ENCODE measurements at regions not wholly inside any gene's neighbourhood (a gene's known extent, or its start where the extent isn't known, plus 50 kb on each side); places are given as distances from the start of the nearest gene placed in this dataset.

- TF ChIP-seq POLR2AphosphoS5 (IDR thresholded peaks at IDR 0.05) (no peak), CTCF (IDR thresholded peaks at IDR 0.05 in 8 of 11, conservative IDR thresholded peaks at IDR 0.05 in 3 of 11) (no peak), POLR2A (IDR thresholded peaks at IDR 0.05) (no peak)
Measured at GRCh38 chr7:156095908-156096539, 283.8 kb upstream of the SHH start.
